H1 (cell line): ENCODE measurements at regions not wholly inside any gene's neighbourhood (a gene's known extent, or its start where the extent isn't known, plus 50 kb on each side); places are given as distances from the start of the nearest gene placed in this dataset.

ENCODE experiments used
- CTCF ChIA-PET: fragments of 300-600 bp; sonication (Branson Sonifier 250); formaldehyde crosslinking; loops from one replicate; lab custom pipeline; 2021; ENCODE audit not compliant: partially characterized antibody; lab: Charles Lee
- POLR2A ChIA-PET: fragments of 300-600 bp; sonication (Branson Sonifier 250); formaldehyde crosslinking; loops from one replicate; lab custom pipeline; 2021; ENCODE audit warnings: inconsistent platforms; ENCODE audit not compliant: partially characterized antibody; lab: Charles Lee
- DNase-seq, 2 experiments: peaks; one replicate each; pipeline versions ENCODE4 v3.0.0 to v3.0.0-alpha.2; 2010 to 2022; ENCODE audit warnings: low spot score in 2 of 2, low read depth in 1 of 2, mixed read lengths in 1 of 2
- FAIRE-seq: peaks from 2 replicates; lab custom pipeline; 2011; peaks lifted over from hg19 to GRCh38; lab: Jason Lieb, UNC
- H2AFZ ChIP-seq: 2 replicates; pipeline ENCODE4 v1.8.1; 2012; ENCODE audit warnings: low read length, inconsistent platforms
- H2AK5ac ChIP-seq: 2 replicates; pipeline ENCODE4 v1.6.1; 2013; ENCODE audit warnings: low read depth, low read length
- H2BK120ac ChIP-seq: replicated peaks from 2 replicates; pipeline ENCODE3; 2013; ENCODE audit warnings: low read depth, low read length, inconsistent platforms
- H2BK12ac ChIP-seq: 2 replicates; pipeline ENCODE4 v1.6.1; 2013; ENCODE audit warnings: low read depth, low read length
- H2BK15ac ChIP-seq: 2 replicates; pipeline ENCODE4 v1.6.1; 2013; ENCODE audit warnings: low read length
- H2BK20ac ChIP-seq: 2 replicates; pipeline ENCODE4 v1.6.1; 2013; ENCODE audit warnings: low read length
- H2BK5ac ChIP-seq: 2 replicates; pipeline ENCODE4 v1.6.1; 2013; ENCODE audit warnings: low read depth, low read length
- H3K14ac ChIP-seq: 2 replicates; pipeline ENCODE4 v1.6.1; 2013; ENCODE audit warnings: inconsistent platforms; ENCODE audit not compliant: insufficient read length
- H3K18ac ChIP-seq: 2 replicates; pipeline ENCODE4 v1.6.1; 2013; ENCODE audit warnings: low read length; ENCODE audit errors: extremely low read depth
- H3K23ac ChIP-seq: 2 replicates; pipeline ENCODE4 v1.6.1; 2013; ENCODE audit warnings: inconsistent platforms; ENCODE audit not compliant: insufficient read length
- H3K23me2 ChIP-seq: 2 replicates; pipeline ENCODE4 v1.6.1; 2013; ENCODE audit warnings: low read depth, low read length
- H3K27ac ChIP-seq: 2 replicates; pipeline ENCODE4 v1.6.1; 2011; ENCODE audit warnings: low read depth, low read length, inconsistent platforms
- H3K27me3 ChIP-seq, 4 experiments: replicated peaks in 1 of 4; 1 replicate in 1 of 4; 2 replicates in 3 of 4; pipeline versions ENCODE4 v1.6.1 to v1.8.1; 2011 to 2013; ENCODE audit warnings: low read length in 3 of 4, mild to moderate bottlenecking in 3 of 4, inconsistent platforms in 2 of 4, mixed read lengths in 2 of 4, moderate library complexity in 1 of 4; ENCODE audit not compliant: control insufficient read depth in 3 of 4, insufficient read depth in 3 of 4; ENCODE audit errors: extremely low read depth in 1 of 4
- H3K36me3 ChIP-seq, 4 experiments: 2 replicates each; pipeline versions ENCODE4 v1.6.1 to v1.8.1; 2011 to 2013; ENCODE audit warnings: mild to moderate bottlenecking in 4 of 4, low read length in 3 of 4, moderate library complexity in 2 of 4, control low read depth in 1 of 4, inconsistent platforms in 1 of 4; ENCODE audit not compliant: insufficient read depth in 4 of 4, control insufficient read depth in 2 of 4
- H3K4ac ChIP-seq: replicated peaks from 2 replicates; pipeline ENCODE3; 2013; ENCODE audit warnings: low read length, low read depth, mixed read lengths, inconsistent platforms; ENCODE audit not compliant: insufficient read length
- H3K4me1 ChIP-seq, 4 experiments: replicated peaks in 1 of 4; 1 replicate in 1 of 4; 2 replicates in 3 of 4; pipeline versions ENCODE4 v1.6.1 to v1.8.1; 2011 to 2013; ENCODE audit warnings: low read length in 3 of 4, inconsistent platforms in 2 of 4, mixed read lengths in 1 of 4; ENCODE audit not compliant: insufficient read depth in 4 of 4, control insufficient read depth in 3 of 4
- H3K4me2 ChIP-seq, 2 experiments: 2 replicates each; pipeline versions ENCODE4 v1.6.1 to v1.8.1; 2011 to 2013; ENCODE audit warnings: low read depth in 2 of 2, low read length in 2 of 2, control low read depth in 1 of 2, inconsistent platforms in 1 of 2, mild to moderate bottlenecking in 1 of 2; ENCODE audit not compliant: insufficient read depth in 1 of 2
- H3K4me3 ChIP-seq, 4 experiments: fragments of 200-600, 300-600 bp in 1 of 4; sonication (generic), shearing (Covaris generic), sonication (Bioruptor Twin) in 1 of 4; 2 replicates each; pipeline versions ENCODE4 v1.5.1 to v1.8.1; 2011 to 2016; ENCODE audit warnings: low read length in 4 of 4, low read depth in 3 of 4, control low read depth in 2 of 4, inconsistent platforms in 2 of 4, mild to moderate bottlenecking in 2 of 4, mixed read lengths in 1 of 4, moderate library complexity in 1 of 4; ENCODE audit not compliant: insufficient read depth in 2 of 4; ENCODE audit errors: extremely low read depth in 1 of 4
- H3K56ac ChIP-seq: replicated peaks from 2 replicates; pipeline ENCODE3; 2013; ENCODE audit warnings: low read depth, mild to moderate bottlenecking, mixed read lengths, low read length, inconsistent platforms; ENCODE audit not compliant: insufficient read length
- H3K79me1 ChIP-seq: 2 replicates; pipeline ENCODE4 v1.6.1; 2013; ENCODE audit warnings: low read depth, low read length, control low read depth
- H3K79me2 ChIP-seq, 2 experiments: 2 replicates each; pipeline versions ENCODE4 v1.6.1 to v1.8.1; 2012 to 2013; ENCODE audit warnings: low read length in 2 of 2, mild to moderate bottlenecking in 2 of 2, inconsistent platforms in 1 of 2; ENCODE audit not compliant: insufficient read depth in 2 of 2, control insufficient read depth in 1 of 2
- H3K9ac ChIP-seq, 4 experiments: replicated peaks in 1 of 4; 1 replicate in 1 of 4; 2 replicates in 3 of 4; pipeline versions ENCODE4 v1.6.1 to v1.8.1; 2011 to 2013; ENCODE audit warnings: low read depth in 3 of 4, low read length in 3 of 4, control low read depth in 2 of 4, mild to moderate bottlenecking in 2 of 4, moderate library complexity in 2 of 4, inconsistent platforms in 1 of 4; ENCODE audit errors: extremely low read depth in 1 of 4
- H3K9me3 ChIP-seq, 2 experiments: 2 replicates each; pipeline versions ENCODE4 v1.6.1 to v1.8.1; 2012 to 2013; ENCODE audit warnings: mild to moderate bottlenecking in 2 of 2, moderate library complexity in 2 of 2, control low read depth in 1 of 2, inconsistent platforms in 1 of 2, low read depth in 1 of 2, low read length in 1 of 2, mixed read lengths in 1 of 2; ENCODE audit not compliant: insufficient read depth in 2 of 2
- H4K20me1 ChIP-seq, 2 experiments: replicated peaks in 1 of 2; 2 replicates each; pipeline versions ENCODE3 to v1.8.1; 2011 to 2013; ENCODE audit warnings: inconsistent platforms in 2 of 2, low read length in 2 of 2, mild to moderate bottlenecking in 1 of 2; ENCODE audit not compliant: insufficient read depth in 2 of 2, control insufficient read depth in 1 of 2
- H4K5ac ChIP-seq: 2 replicates; pipeline ENCODE4 v1.6.1; 2013; ENCODE audit warnings: low read length, low read depth, mixed read lengths, inconsistent platforms; ENCODE audit not compliant: insufficient read length
- H4K8ac ChIP-seq: 2 replicates; pipeline ENCODE4 v1.8.0; 2013; ENCODE audit warnings: mild to moderate bottlenecking, moderate library complexity, low read length, inconsistent platforms; ENCODE audit not compliant: insufficient read depth; ENCODE audit errors: extremely low read depth
- H4K91ac ChIP-seq: replicated peaks from 2 replicates; pipeline ENCODE3; 2013; ENCODE audit warnings: low read length, mixed read lengths, inconsistent platforms; ENCODE audit not compliant: insufficient read length
- JUN ChIP-seq: IDR thresholded peaks from 2 replicates; pipeline ENCODE4 v1.6.1; 2011; ENCODE audit warnings: low read depth, mild to moderate bottlenecking, improper control_type of control experiment, low read length
- SIRT6 ChIP-seq: IDR thresholded peaks from one replicate; pipeline ENCODE4 v1.7.1; 2012; ENCODE audit warnings: low read length, inconsistent platforms
- WGBS, 2 experiments: shearing (Covaris generic) in 1 of 2; methylation state at CpG; one replicate each; pipeline versions ENCODE4 v1.1.6 to v1.1.7; 2013 to 2015; ENCODE audit warnings: low lambda C conversion rate in 2 of 2, mixed read lengths in 2 of 2, inconsistent platforms in 1 of 2, low coverage in 1 of 2, missing lambda C conversion rate in 1 of 2; ENCODE audit not compliant: insufficient replicate concordance in 2 of 2, insufficient coverage in 1 of 2, insufficient read length in 1 of 2; ENCODE audit errors: extremely low coverage in 1 of 2, missing lambda C conversion rate in 1 of 2; 5-methylcytosine and 5-hydroxymethylcytosine counted together
- TF ChIP-seq, protein P1 (sequence below), 3 experiments: IDR thresholded peaks; 1 replicate in 2 of 3; 2 replicates in 1 of 3; pipeline versions ENCODE4 v1.5.1 to v1.6.1; 2011; ENCODE audit warnings: low read length in 3 of 3, mild to moderate bottlenecking in 3 of 3, inconsistent platforms in 2 of 3, low read depth in 1 of 3, moderate library complexity in 1 of 3; ENCODE audit not compliant: insufficient read depth in 1 of 3; ENCODE audit errors: control extremely low read depth in 1 of 3

- Histone ChIP-seq H2BK20ac (no peak overlapping the region), H2AK5ac (no peak overlapping the region), H3K79me2 (no peaks in the 10 kb centered on the region), H4K8ac (no peak overlapping the region), H4K91ac (no peak overlapping the region), H3K4me3 (no peak overlapping the region), H3K9me3 (peaks cover 0 to 6% of the 10 kb centered on the region in 2 experiments; a peak in 1 of 4 replicates), H3K4ac (no peak overlapping the region), H3K9ac (no peak overlapping the region), H3K36me3 (no peaks in the 10 kb centered on the region), H3K14ac (no peak overlapping the region), H2BK5ac (no peak overlapping the region), H3K4me1 (peaks cover 0 to 2% (median 0%) of the 10 kb centered on the region in 4 experiments; a peak in 2 of 7 replicates), H3K18ac (no peak overlapping the region), H2AFZ (no peak overlapping the region), H2BK120ac (no peak overlapping the region), H4K5ac (no peak overlapping the region), H3K23me2 (no peaks in the 10 kb centered on the region), H3K27me3 (no peaks in the 10 kb centered on the region), H3K23ac (no peak overlapping the region), H3K56ac (no peak overlapping the region), H3K27ac (no peak overlapping the region), H2BK12ac (no peak overlapping the region), H4K20me1 (no peaks in the 10 kb centered on the region), H3K4me2 (no peak overlapping the region), H2BK15ac (no peak overlapping the region), H3K79me1 (no peaks in the 10 kb centered on the region)
- POLR2A ChIA-PET: no interaction called here
- TF ChIP-seq, protein P1, sequence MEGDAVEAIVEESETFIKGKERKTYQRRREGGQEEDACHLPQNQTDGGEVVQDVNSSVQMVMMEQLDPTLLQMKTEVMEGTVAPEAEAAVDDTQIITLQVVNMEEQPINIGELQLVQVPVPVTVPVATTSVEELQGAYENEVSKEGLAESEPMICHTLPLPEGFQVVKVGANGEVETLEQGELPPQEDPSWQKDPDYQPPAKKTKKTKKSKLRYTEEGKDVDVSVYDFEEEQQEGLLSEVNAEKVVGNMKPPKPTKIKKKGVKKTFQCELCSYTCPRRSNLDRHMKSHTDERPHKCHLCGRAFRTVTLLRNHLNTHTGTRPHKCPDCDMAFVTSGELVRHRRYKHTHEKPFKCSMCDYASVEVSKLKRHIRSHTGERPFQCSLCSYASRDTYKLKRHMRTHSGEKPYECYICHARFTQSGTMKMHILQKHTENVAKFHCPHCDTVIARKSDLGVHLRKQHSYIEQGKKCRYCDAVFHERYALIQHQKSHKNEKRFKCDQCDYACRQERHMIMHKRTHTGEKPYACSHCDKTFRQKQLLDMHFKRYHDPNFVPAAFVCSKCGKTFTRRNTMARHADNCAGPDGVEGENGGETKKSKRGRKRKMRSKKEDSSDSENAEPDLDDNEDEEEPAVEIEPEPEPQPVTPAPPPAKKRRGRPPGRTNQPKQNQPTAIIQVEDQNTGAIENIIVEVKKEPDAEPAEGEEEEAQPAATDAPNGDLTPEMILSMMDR (IDR thresholded peaks at IDR 0.05; ENCODE audit: control extremely low read depth in 1 of 3, insufficient read depth in 1 of 3, low read depth in 1 of 3, low read length in 3 of 3): no peak
- TF ChIP-seq SIRT6 (no peak), JUN (no peak)
- CTCF ChIA-PET: no interaction called here
- FAIRE-seq (no peak), DNase-seq (no peak)
- 50% methylated on average over 2 of the region's 4 CpGs; no CpG with 5 or more reads in 1 of the 2 experiments for whole genome bisulfite sequencing, 2 experiments
Measured at GRCh38 chrX:56661193-56661592, 67.8 kb upstream of the NBDY start.
